ENCODE measurements at regions not wholly inside any gene's neighbourhood (a gene's known extent, or its start where the extent isn't known, plus 50 kb on each side); places are given as distances from the start of the nearest gene placed in this dataset.

DNA sequence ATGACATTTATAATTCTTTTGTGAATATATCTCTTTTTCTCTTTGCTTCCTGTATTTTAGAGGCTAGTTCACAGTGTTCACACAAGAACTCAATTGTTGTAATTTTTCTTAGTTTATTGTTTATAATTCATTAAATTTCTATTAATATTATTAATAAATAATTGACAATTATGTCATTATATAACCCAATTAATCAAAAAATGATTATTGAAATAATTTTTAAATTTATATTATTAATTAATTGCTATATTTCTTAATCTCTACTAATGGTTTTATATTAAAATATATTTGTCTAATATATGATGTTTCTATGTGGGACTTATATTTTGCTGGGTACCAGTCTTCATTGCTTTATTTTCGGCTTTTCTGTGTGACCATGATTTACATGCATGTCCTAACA lies 618.4 kb downstream of the CDH9 start:
- FAIRE-seq: no peak
- POLR2A ChIA-PET: no interaction called here

More for the DNA sequence above, 618.4 kb downstream of the CDH9 start:
- WGBS (ENCODE audit: low lambda C conversion rate): 0% methylated on average over 1 of the region's 1 CpG
- no peak overlapping the region for H2AFZ ChIP-seq (ENCODE audit: low read length)
- no TSS peak for BruUV-seq (replicated peaks)
- CTCF ChIA-PET (ENCODE audit: low intra/inter-chr PET ratio, low total read pairs): no interaction called here
- no peaks in the 10 kb centered on the region for H3K27me3 ChIP-seq (ENCODE audit: control insufficient read depth in 1 of 2, insufficient read depth in 2 of 2, low read length in 2 of 2)
- intact Hi-C loops (cut with micrococcal nuclease; ENCODE audit: unreplicated experiment) (no loop called here), in situ Hi-C loops (cut with HindIII; ENCODE audit: extremely low pct_ligation_motif_present, low pct_unique_long_range_greater_than_20kb) (no loop called here)
- no peak overlapping the region for H3K27ac ChIP-seq (ENCODE audit: extremely low read length, insufficient read depth, low read length)
- no peaks in the 10 kb centered on the region for H3K36me3 ChIP-seq (replicated peaks in 1 of 2; ENCODE audit: control insufficient read depth in 1 of 2, insufficient read depth in 2 of 2, low read length in 2 of 2)
- no peak overlapping the region for H3K4me3 ChIP-seq (replicated peaks in 1 of 3; ENCODE audit: insufficient read depth in 1 of 3, low read depth in 2 of 3, low read length in 3 of 3)
- H3K79me2 ChIP-seq (ENCODE audit: insufficient read depth, low read length): no peaks in the 10 kb centered on the region
- DNase-seq (ENCODE audit: low spot score): no peak
- peaks cover 18% of the 10 kb centered on the region for H3K9me3 ChIP-seq (ENCODE audit: low read length)
- no peaks in the 10 kb centered on the region for H4K20me1 ChIP-seq (ENCODE audit: insufficient read depth, low read length)
- TF ChIP-seq ZNF256 (CRISPR knock-in tag; conservative IDR thresholded peaks at IDR 0.05) (no peak), PPARG (CRISPR knock-in tag; conservative IDR thresholded peaks at IDR 0.05) (no peak), KLF11 (CRISPR knock-in tag; IDR thresholded peaks at IDR 0.05) (no peak), HDAC6 (IDR thresholded peaks at IDR 0.05; ENCODE audit: low read depth, low read length) (no peak), FOXK1 (CRISPR knock-in tag; IDR thresholded peaks at IDR 0.05; ENCODE audit: borderline replicate concordance, low read depth) (no peak), ZNF512B (CRISPR knock-in tag; IDR thresholded peaks at IDR 0.05; ENCODE audit: borderline replicate concordance) (no peak), ZNF558 (CRISPR knock-in tag; IDR thresholded peaks at IDR 0.05; ENCODE audit: borderline replicate concordance) (no peak), REXO4 (CRISPR knock-in tag; IDR thresholded peaks at IDR 0.05; ENCODE audit: borderline replicate concordance) (no peak), ZNF781 (CRISPR knock-in tag; IDR thresholded peaks at IDR 0.05; ENCODE audit: borderline replicate concordance, not compliant biosample characterization) (no peak)
- no peak for ATAC-seq
- H3K9ac ChIP-seq (ENCODE audit: insufficient read depth, low read depth, low read length): no peak overlapping the region
- H3K4me1 ChIP-seq (ENCODE audit: insufficient read depth, low read length): no peaks in the 10 kb centered on the region
- H3K4me2 ChIP-seq (ENCODE audit: low read depth, low read length): no peak overlapping the region
